Fibroblast of lung (primary cell): ENCODE measurements at regions not wholly inside any gene's neighbourhood (a gene's known extent, or its start where the extent isn't known, plus 50 kb on each side); places are given as distances from the start of the nearest gene placed in this dataset.

Experiments used
- DNase-seq, 2 donors: peaks; one replicate each; pipeline versions ENCODE4 v3.0.0 to v3.0.0-alpha.2; 2010; ENCODE audit warnings: low read depth in 2 of 2
- H2AFZ ChIP-seq: 2 replicates; pipeline ENCODE4 v1.5.1; 2012; ENCODE audit warnings: low read length, control low read depth, inconsistent platforms
- H3K27ac ChIP-seq: 2 replicates; pipeline ENCODE4 v1.5.1; 2011; ENCODE audit warnings: low read length, control low read depth; ENCODE audit not compliant: insufficient read depth
- H3K27me3 ChIP-seq: 2 replicates; pipeline ENCODE4 v1.5.1; 2011; ENCODE audit warnings: mild to moderate bottlenecking, low read length; ENCODE audit not compliant: control insufficient read depth, insufficient read depth
- H3K36me3 ChIP-seq: 2 replicates; pipeline ENCODE4 v1.5.1; 2011; ENCODE audit warnings: low read length; ENCODE audit not compliant: control insufficient read depth, insufficient read depth
- H3K4me1 ChIP-seq: 2 replicates; pipeline ENCODE4 v1.5.1; 2011; ENCODE audit warnings: low read length; ENCODE audit not compliant: control insufficient read depth, insufficient read depth; ENCODE audit errors: extremely low read depth
- H3K4me2 ChIP-seq: 2 replicates; pipeline ENCODE4 v1.5.1; 2011; ENCODE audit warnings: low read length, control low read depth; ENCODE audit not compliant: insufficient read depth; ENCODE audit errors: extremely low read depth
- H3K4me3 ChIP-seq, 4 experiments: fragments of 200-600 bp in 1 of 4; sonication (generic) in 1 of 4; replicated peaks in 1 of 4; 2 replicates each; pipeline ENCODE4 v1.5.1; 2011 to 2016; ENCODE audit warnings: low read length in 4 of 4, low read depth in 3 of 4, mild to moderate bottlenecking in 3 of 4, control low read depth in 2 of 4, inconsistent platforms in 1 of 4, mixed read lengths in 1 of 4; ENCODE audit not compliant: insufficient read depth in 1 of 4; ENCODE audit errors: control extremely low read depth in 1 of 4
- H3K79me2 ChIP-seq: 2 replicates; pipeline ENCODE4 v1.5.1; 2012; ENCODE audit warnings: mild to moderate bottlenecking, low read length, inconsistent platforms; ENCODE audit not compliant: control insufficient read depth, insufficient read depth
- H3K9ac ChIP-seq: 2 replicates; pipeline ENCODE4 v1.5.1; 2011; ENCODE audit warnings: mild to moderate bottlenecking, low read length, control low read depth; ENCODE audit not compliant: insufficient read depth
- H3K9me3 ChIP-seq: 2 replicates; pipeline ENCODE4 v1.5.1; 2012; ENCODE audit warnings: low read depth, low read length; ENCODE audit not compliant: control insufficient read depth, insufficient read depth
- H4K20me1 ChIP-seq: 2 replicates; pipeline ENCODE4 v1.5.1; 2011; ENCODE audit warnings: low read length; ENCODE audit not compliant: control insufficient read depth, insufficient read depth; ENCODE audit errors: extremely low read depth
- CTCF ChIP-seq, 2 donors: IDR thresholded peaks in 1 of 2; conservative IDR thresholded peaks in 1 of 2; 1 replicate in 1 of 2; 2 replicates in 1 of 2; pipeline ENCODE4 v1.5.1; 2011 to 2012; ENCODE audit warnings: low read length in 2 of 2, control low read depth in 1 of 2, inconsistent platforms in 1 of 2, low read depth in 1 of 2, mild to moderate bottlenecking in 1 of 2
- EZH2 ChIP-seq: IDR thresholded peaks from 2 replicates; pipeline ENCODE4 v1.5.1; 2012; ENCODE audit warnings: low read length, control low read depth, mild to moderate bottlenecking; ENCODE audit errors: missing control alignments

GRCh38 chr20:43262341-43262740 lies 72.6 kb upstream of the PTPRT start:
- Histone ChIP-seq H3K36me3 (no peaks in the 10 kb centered on the region), H3K9ac (no peak overlapping the region), H3K4me3 (no peak overlapping the region), H4K20me1 (no peaks in the 10 kb centered on the region), H2AFZ (no peak overlapping the region), H3K27me3 (no peaks in the 10 kb centered on the region), H3K27ac (no peak overlapping the region), H3K4me2 (no peak overlapping the region), H3K79me2 (no peaks in the 10 kb centered on the region), H3K9me3 (no peaks in the 10 kb centered on the region), H3K4me1 (no peaks in the 10 kb centered on the region)
- TF ChIP-seq EZH2 (no peak), CTCF (conservative IDR thresholded peaks at IDR 0.05 in 1 of 2, IDR thresholded peaks at IDR 0.05 in 1 of 2; ENCODE audit: low read depth in 1 of 2, low read length in 2 of 2) (no peak)
- no peak for DNase-seq

GRCh38 chr20:43255877-43256276 lies 66.2 kb upstream of the PTPRT start:
- Histone ChIP-seq H3K36me3 (no peaks in the 10 kb centered on the region), H3K9me3 (no peaks in the 10 kb centered on the region), H3K27me3 (no peaks in the 10 kb centered on the region), H3K9ac (no peak overlapping the region), H3K4me2 (no peak overlapping the region), H3K79me2 (no peaks in the 10 kb centered on the region), H4K20me1 (no peaks in the 10 kb centered on the region), H3K4me1 (no peaks in the 10 kb centered on the region), H2AFZ (no peak overlapping the region), H3K4me3 (no peak overlapping the region), H3K27ac (no peak overlapping the region)
- TF ChIP-seq EZH2, result no peak
- TF ChIP-seq CTCF (conservative IDR thresholded peaks at IDR 0.05 in 1 of 2, IDR thresholded peaks at IDR 0.05 in 1 of 2; ENCODE audit: low read depth in 1 of 2, low read length in 2 of 2), result no peak
- DNase-seq, result no peak

GRCh38 chr20:43252761-43253160 lies 63.1 kb upstream of the PTPRT start:
- no peak overlapping the region for H2AFZ ChIP-seq
- no peak overlapping the region for H3K27ac ChIP-seq
- H3K36me3 ChIP-seq, result no peaks in the 10 kb centered on the region
- no peak overlapping the region for H3K9ac ChIP-seq
- H4K20me1 ChIP-seq, result no peaks in the 10 kb centered on the region
- no peaks in the 10 kb centered on the region for H3K79me2 ChIP-seq
- H3K27me3 ChIP-seq, result no peaks in the 10 kb centered on the region
- no peak for TF ChIP-seq EZH2
- no peak for TF ChIP-seq CTCF (conservative IDR thresholded peaks at IDR 0.05 in 1 of 2, IDR thresholded peaks at IDR 0.05 in 1 of 2; ENCODE audit: low read depth in 1 of 2, low read length in 2 of 2)
- DNase-seq, result no peak
- no peak overlapping the region for H3K4me2 ChIP-seq
- H3K4me3 ChIP-seq, result no peak overlapping the region
- no peaks in the 10 kb centered on the region for H3K9me3 ChIP-seq
- H3K4me1 ChIP-seq, result no peaks in the 10 kb centered on the region
